CD4-positive, alpha-beta T cell treated with Interleukin-12 subunit alpha and Interleukin-12 subunit beta, for 1 hour (primary cell): ENCODE measurements at regions not wholly inside any gene's neighbourhood (a gene's known extent, or its start where the extent isn't known, plus 50 kb on each side); places are given as distances from the start of the nearest gene placed in this dataset.
"Not testable (repeated sequence)": the region's sequence is repeated elsewhere in the genome, so short reads cannot be mapped to it uniquely, and the experiment has no call there.

ENCODE experiments used
- DNase-seq: peaks from one replicate; pipeline ENCODE4 v3.0.0-alpha.2; 2020

DNA sequence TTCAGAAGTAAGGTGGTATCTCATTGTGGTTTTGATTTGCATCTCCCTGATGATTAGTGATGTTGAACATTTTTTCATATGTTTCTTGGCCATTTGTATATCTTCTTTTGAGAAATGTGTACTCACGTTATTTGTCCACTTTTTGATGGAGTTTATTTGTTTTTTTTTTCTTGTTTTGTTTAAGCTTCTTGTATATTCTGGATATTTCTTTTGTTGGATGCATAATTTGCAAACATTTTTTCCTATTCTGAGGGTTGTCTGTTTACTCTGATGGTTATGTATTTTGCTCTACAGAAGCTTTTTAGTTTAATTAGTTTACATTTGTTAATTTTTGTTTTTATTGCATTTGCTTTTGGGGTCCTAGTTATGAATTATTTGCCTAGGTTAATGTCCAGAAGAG, 927.4 kb upstream of the LRFN5 start:
- no peak for DNase-seq

DNA sequence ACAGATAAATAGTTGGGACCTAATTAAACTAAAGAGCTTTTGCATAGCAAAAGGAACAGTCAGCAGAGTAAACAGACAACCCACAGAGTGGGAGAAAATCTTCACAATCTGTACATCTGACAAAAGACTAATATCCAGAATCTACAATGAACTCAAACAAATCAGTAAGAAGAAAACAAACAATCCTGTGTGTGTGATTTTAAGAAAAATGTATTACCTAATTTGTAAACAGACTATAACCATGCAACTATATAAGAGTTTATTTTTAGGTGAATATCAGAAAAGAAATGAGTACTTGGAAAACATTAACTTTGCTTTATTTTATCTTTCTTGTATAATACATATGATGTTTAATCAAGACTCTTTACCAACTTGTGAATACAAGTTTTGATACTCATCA, 929.5 kb upstream of the LRFN5 start:
- not testable (repeated sequence) for DNase-seq

DNA sequence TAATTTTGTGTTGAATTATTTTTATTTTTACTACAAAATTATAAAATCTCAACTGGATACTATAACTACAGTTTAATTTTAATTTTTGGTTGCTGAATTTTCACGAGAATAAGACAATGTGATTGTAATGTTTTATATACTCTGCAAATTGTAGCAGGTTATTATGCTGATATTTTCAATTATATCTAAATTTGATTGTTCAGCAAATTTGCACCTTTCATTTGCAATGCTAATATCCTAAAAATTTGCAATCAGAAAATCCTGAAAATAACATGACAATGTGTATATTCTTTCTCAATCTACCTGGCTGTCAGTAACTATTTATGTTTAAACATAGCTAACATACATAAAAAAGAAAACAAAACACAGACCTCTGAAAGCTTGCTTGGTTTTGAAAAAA, 932.2 kb upstream of the LRFN5 start:
- DNase-seq: no peak

DNA sequence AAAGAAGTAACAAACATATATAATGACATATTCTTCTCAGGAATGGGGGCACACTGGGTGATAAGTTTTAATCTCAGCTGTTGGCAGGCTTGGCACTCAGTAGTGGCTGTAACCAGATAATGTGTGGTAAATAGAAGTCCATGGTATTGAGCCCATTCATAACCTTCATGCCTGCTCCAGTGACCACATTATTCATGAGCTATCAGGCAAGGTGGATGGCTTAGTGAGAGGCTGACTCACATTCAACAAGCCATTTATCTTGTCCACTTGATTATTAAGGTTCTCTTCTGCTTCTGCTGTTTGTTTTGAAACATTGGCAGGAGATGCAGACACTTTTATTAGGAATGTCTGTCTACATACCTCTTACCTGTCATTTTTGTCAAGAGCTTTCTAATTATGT, 950.4 kb upstream of the LRFN5 start:
- DNase-seq: no peak

DNA sequence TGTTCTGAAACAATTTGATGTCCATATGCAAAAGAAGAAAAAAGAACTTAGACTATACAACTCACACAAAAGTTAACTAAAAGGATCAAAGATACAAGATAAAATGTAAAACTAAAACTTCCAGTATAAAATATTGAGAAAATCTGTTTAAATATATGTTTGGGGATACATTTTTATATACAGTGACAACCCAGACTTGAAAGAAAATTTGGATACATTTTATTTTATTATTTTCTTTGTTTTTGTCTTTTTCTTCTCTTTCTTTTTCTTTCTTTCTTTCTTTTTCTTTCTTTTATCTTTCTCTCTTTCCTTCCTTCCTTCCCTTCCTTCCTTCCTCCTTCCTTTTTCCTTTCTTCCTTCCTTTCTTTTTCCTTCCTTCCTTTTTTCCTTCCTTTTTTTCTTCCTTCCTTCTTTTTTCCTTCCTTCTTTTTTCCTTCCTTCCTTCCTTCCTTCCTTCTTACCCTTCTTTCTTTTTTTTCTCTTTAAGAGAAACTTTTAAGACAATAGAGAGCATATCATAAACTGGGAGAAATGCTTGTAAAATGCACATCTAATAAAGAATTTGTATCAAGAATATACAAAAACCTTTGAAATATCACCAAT, 954.5 kb upstream of the LRFN5 start:
- no peak for DNase-seq

DNA sequence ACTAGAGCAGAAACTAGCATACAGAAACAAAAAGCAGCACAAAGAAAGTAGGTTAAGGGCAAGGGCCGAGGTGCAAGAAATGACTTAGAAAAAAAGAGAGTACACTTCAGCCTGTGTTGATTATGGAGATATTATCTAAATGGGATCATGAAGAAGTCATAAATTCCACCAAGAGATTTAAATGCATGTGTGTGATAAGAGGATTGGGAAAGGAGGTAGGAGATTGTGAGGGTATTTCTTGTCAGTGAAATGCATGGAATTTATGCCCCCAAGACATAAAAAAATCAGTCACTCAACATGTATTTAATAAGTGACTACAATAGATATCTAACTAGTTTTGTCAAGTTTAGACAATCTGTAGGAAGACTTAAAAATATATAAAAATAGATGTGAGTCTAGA, 976.2 kb upstream of the LRFN5 start:
- no peak for DNase-seq

DNA sequence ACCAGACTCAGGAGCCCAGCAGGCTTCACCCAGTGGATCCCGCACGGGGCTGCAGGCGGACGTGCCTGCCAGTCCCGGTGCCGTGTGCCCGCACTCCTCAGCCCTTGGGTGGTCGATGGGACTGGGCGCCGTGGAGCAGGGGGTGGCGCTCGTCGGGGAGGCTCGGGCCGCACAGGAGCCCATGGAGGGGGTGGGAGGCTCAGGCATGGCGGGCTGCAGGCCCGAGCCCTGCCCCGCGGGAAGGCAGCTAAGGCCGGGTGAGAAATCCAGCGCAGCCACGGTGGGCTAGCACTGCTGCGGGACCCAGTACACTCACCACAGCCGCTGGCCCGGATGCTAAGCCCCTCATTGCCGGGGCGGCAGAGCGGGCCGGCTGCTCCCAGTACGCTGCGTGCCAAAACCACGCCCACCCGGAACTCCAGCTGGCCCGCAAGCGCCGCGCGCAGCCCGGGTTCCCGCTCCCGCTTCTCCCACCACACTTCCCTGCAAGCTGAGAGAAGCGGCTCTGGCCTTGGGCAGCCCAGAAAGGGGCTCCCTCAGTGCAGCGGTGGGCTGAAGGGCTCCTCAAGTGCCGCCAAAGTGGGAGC, 977.0 kb upstream of the LRFN5 start:
- DNase-seq: not testable (repeated sequence)

DNA sequence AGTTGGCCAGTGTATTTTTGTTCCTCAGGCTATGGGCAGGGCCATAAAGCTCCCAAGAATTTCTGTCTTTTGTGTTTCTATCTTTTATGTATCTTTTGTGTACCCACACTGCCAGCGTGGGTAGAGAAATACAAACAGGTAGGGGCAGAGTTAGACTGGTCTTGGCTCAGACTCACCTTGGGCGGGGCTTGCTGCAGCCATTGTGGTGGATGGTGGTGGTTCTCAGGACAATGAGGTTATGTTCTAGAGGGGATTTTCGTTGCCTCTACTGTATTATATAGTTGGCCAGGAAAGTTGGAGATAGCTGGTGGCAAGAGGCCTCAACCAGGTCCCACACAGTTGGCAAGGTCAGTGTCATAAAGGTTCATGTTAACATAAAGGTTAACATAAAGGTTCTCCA, 977.5 kb upstream of the LRFN5 start:
- no peak for DNase-seq

DNA sequence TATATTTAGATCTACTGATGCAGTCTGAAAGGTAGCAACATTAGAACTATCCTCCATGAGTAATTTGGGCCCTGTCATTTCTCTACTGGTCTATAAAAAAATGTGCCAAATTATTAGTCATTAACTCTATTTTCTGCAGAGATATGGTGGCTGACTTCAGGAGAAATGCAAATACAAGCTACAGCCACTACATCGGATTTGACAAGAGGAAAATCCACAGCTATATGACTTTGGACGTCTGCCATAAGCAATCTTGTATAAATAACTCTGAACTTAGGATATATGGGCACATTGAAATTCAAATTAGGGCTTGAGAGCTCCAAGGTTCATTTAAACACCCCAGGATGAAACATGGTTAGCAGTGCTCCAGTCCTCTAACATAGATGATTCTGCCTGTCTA, 983.0 kb upstream of the LRFN5 start:
- no peak for DNase-seq

DNA sequence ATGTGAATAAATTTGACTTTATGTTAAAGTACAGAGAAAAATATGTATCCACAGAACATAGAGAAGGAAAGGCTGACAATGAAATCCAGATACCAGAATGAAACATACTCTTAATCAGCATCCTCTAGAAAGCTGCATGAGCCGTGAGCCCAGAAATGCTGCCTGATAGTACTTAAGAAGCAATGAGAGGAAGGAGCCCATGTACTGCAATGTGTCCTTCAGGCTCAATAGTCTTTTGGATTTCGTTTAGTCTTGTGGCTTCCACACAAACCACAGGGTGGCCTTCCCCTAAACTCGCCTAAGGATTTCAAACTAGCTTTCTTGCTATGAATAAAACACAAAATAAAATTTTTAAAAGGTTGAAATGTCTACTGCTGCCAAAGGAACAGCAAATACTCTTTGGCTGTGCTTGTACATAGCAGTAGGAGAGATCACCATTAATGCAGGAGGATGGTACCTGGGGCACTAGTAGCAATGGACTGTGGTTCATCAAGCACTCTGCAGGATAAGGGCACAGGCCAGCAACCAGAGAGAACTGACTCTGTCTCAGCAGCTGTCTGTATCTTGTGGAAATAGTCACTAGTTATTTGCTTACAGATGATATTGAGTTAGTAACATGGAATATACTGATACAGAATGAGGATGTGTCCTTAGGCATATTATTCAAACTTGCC, 988.3 kb upstream of the LRFN5 start:
- DNase-seq: no peak

DNA sequence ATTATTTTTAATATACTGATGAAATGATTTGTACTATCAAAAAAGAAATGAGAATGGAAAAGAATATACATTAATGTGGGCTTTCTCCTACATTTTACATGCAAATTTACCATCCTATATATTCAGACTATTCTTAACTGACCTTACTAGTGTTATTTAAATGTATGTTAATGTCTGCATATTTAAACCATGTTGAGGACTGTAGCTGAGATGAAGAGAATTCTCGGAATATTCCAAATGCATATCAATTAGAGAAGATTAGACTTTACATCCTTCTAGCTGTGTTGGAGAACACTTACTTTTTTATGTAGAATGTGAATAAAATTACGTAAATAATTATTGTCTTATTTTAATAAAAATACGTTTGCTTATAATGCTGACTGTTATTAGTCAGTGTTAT, 990.1 kb upstream of the LRFN5 start:
- DNase-seq: no peak

DNA sequence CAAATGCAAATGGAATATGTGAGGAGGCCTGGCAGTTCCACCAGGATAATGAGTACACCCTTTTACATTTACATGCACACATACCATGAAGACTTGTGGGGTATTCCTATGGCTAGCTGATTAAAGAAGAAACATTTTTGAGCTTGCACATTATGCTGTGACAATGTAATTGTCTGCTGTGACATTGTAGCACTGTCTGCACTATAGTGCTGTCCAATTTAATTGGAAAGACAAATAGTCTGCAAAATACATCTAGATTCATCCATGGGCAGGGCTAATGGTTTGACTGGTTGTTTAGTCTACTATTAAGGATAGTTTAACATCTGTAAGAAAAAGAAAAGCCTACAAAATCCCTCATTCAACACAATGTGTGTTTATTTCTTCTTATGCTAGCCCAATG, 1005.6 kb upstream of the LRFN5 start:
- DNase-seq: no peak

DNA sequence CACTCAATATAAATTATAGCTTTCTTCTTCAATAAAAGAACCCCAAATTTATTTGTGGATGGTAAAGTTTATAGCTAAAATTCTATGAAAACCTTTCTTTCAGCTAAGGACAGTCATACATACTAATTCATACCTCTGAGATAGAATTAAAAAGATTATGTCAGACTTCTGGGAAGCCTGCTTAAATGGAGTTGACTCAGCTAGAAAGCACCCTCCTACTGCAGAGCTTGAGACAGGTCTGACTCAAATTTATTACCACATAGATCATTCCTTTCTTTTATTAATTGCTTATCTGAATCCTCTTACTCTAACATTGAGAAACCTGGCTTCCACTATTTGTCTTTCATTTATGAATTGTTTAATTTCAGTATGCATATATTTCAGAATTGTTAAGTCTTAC, 1007.0 kb upstream of the LRFN5 start:
- DNase-seq: no peak

DNA sequence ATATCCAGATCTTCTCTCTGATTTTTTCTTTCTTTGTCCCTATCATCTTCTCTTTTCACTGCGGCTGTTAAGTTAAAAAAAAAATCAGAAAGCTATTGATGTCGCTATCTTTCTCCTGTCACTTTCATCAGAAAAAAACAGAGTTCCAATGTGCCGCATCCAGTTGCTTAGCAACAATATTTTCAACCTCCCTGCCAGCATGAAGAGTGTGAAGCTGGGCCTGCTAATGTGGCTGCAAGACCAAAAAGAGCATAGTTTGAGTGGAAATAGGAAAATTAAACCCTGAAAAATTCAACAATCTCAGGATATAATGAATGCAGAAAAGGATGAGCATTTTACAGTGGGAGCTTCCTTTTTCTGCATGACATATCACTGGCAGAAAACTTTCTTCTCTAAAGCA, 1025.4 kb upstream of the LRFN5 start:
- DNase-seq: no peak

DNA sequence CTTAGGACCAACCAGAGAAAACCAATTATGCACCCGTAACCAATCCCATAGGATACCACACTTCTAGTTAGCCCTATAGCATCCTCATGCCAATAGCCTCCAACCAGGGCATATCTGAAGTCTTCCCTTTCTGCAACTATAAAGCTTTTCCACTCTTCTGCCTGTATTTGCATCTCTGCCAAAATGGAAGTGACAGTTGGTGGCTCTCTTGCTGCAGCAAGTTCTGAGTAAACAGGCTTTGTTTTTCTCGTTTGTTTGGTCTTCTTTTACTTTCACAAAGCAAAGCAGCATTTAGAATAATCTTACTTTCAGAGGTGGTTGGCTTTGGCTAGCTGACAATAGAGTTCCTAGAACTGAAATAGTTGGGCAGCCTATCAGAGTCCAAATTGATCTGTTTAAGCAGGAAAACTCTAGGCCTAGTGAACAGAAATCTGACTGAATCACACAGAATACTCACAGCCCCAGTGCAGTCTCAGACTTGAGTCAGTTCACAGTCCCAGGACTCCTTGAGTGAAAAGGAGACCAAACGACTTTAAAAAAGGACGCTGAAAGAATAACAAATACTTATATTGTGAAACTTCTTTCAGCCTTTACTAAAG, 1029.7 kb upstream of the LRFN5 start:
- DNase-seq: no peak

DNA sequence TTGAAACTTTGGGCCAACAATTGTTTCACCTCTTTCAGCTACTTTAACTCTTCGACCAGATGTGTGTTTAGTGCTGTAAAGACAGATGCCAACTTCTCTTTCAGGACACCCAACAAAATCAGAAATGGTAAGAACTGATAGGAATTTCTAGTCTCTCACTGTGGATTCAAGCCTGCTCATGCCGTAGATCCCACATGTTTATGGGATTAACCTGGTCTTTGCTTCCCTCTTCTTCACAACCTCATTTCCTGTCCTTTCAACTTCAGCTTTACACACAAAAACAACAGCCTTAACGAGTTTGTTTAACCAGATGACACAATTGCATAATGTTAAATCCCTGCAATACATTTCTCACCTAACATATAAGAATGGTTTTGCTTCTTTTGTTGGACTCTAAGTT, 1031.9 kb upstream of the LRFN5 start:
- no peak for DNase-seq

DNA sequence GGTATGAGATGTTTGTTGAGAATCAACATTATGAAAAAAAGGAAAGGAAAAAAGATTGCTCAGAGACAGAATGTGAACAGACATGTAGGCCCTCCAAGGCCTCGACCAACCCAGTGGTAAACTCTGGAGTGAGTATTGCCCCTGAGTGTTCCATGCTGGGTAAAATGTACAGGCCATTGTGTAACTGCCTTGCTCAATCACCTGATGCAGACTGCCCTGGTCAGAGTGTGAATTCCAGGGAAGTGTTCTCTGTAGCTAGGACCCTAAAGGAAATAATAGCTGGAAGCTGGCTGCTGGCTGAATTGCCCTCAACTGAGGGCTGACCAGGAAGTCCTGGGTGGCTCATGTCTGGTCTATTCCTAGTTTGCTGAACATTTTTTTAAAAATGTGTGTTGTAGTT, 1081.4 kb upstream of the LRFN5 start:
- no peak for DNase-seq

DNA sequence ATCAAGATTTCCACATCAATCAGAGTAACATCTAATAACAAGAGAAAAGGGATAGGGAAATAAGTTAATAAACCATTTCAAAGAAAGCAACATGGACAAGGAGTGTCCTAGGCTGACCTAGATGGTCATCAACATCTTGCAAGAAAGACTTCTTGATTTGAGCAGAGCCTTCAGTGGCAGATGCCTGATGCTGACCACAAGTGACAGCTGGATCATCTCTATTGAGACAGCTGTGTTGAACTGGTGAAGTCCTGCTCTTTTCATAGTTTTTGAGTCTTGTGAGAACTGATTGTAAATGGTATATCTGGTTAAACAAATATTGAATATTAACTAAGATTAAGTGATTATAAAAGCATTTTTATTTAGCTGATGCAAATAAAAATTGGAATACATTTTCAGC, 1083.6 kb upstream of the LRFN5 start:
- no peak for DNase-seq

DNA sequence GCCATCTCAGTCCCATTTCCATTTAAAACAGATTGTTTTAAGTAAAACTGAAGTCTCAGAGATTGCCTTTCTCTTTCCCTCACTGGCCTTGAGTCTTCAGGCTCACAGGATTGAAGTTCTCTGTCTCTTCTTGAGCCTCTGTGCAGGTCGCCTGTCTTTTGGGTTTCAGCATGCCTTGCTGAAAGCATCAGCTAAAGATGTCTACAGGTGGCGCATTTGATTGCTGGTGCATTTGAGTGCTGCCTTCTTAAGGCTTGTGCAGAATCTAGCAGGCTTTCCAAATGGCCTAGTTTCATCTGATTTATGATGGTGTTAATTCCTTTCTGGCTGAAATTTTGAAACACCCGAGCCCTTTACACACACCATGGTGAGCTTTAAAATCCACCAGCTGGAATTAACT, 1062.2 kb upstream of the FBXO33 start:
- DNase-seq: no peak

DNA sequence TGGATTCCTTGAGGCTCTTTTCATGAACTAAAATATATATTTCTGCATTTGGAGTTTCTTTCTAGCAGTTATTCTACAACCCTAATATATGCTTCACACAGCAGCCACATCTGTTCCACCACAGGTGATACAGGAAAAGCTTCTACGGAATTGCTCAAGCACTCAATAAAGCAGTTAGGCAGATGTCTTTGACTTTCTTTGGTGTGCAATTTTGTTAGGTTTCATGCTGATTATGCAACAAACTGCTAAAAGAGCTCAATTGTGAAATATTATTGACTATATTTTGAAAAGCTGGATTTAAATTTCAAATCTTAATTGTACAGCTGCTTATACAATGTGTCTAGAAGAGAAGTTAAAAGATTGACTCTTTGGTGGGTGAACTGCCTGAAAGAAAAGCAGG, 1055.6 kb upstream of the FBXO33 start:
- no peak for DNase-seq

DNA sequence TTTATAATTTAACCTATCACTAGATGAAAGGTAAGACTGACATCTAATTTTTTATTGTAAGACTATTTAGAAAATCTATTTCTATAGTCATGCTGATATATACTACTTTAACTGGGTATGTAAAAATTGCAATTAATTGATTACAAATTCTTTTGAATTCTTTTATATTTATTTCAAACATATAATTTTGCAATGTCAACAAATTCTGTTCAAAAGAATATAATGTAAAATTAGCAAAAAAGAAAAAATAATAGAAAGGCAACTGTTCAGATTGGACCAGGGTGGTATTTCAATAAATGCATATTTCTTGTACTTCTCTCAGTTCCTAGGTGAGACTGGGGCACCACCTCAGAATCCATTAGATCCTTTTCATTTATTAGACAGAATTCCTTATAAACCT, 1053.5 kb upstream of the FBXO33 start:
- no peak for DNase-seq

DNA sequence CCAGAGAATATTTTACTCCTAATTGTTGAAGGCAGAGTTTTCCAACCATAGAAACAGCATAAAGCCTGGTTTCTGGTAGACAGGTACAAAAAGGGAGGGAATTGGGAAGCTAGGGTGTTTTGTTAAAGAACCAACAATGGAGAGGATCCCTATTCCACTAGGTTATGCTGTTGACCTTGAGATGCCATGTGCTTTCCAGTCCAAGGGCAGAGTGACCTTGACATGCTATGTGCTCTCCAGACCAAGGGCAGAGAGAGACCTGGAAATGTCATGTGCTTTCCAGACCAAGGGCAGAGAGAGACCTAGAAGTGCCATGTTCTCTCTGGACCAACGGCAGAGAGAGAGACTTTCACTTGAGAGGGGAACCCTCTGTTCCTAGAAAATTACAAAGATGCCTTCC, 1043.8 kb upstream of the FBXO33 start:
- no peak for DNase-seq

DNA sequence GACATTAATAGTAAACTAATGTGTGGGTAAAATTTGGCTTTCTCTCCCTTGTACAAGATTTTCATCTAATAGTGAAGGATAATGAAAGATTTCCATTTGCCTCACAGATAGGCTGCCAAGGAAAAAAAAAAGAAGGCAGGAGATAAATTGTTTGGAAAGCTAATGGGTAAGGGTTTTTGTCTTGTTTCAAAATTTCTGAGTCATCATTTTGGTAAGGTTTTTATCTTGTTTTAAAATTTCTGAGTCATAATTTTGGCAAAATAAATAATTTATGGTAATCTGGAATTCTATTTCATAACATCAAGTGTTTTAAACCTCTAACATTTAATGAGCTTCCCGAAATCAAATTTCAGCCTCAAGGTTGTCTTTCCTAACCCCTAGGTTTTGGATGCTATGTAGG, 1035.7 kb upstream of the FBXO33 start:
- DNase-seq: no peak

DNA sequence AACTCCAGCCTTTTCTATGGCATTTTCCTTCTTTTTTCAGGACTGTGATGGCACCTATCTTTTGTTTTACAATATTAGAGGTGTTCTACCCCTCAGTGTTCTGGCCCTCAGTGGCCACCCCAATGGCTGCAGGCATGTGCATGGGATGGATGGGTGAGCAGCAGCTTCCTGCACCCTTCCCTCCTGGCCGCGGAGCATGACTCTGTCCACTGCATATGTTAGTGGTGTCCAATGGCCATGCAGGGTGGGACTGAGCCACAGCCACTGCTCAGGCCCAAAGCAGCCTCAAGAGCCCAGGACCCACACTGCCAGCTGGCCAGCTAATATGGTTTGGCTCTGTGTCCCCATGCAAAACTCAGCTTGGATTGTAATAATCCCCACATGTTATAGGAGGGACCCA, 1032.3 kb upstream of the FBXO33 start:
- no peak for DNase-seq

DNA sequence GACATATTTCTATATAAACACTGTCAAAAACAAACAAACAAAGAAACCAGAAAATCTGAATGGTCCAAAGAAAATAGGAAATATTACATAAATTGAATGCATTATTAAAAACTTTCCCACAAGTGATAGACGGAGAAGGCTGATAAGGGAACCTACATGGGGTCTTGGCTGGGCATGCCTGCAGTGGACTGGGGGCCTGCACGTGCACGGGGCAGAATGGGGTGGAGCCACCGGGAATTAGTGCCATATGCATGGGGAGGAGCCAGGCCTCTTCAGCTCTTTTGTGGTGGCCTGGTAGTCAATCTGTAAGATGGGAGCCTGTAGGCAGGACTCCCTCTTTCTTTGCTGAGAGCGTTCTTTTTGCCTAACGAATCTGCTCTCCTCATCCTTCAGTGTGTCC, 1031.7 kb upstream of the FBXO33 start:
- no peak for DNase-seq
